WTC11 (cell line): ENCODE measurements at regions not wholly inside any gene's neighbourhood (a gene's known extent, or its start where the extent isn't known, plus 50 kb on each side); places are given as distances from the start of the nearest gene placed in this dataset.

ENCODE experiments used
- ATAC-seq: fragments of 200-7000 bp; cut with Tn5 transposase; 2 replicates; pipeline ENCODE4 v1.10.0; 2021; ENCODE audit warnings: mild to moderate bottlenecking, moderate library complexity
- CTCF ChIA-PET: fragments of 300-600 bp; sonication (Branson Sonifier 250); formaldehyde crosslinking; loops from one replicate; lab custom pipeline; 2021; ENCODE audit warnings: antibody characterized with exemption; lab: Charles Lee
- POLR2A ChIA-PET: fragments of 350-600 bp; sonication (Branson Sonifier 250); formaldehyde crosslinking; loops from one replicate; lab custom pipeline; 2021; ENCODE audit warnings: antibody characterized with exemption; lab: Charles Lee
- DNase-seq: peaks from one replicate; pipeline ENCODE4 v3.0.0; 2021; ENCODE audit warnings: low spot score
- H3K27ac Mint-ChIP-seq: 2 replicates; pipeline ENCODE4 v1.8.0; 2021; ENCODE audit warnings: mixed read lengths
- H3K27me3 Mint-ChIP-seq: 2 replicates; pipeline ENCODE4 v1.8.0; 2021; ENCODE audit warnings: low read depth, mild to moderate bottlenecking, moderate library complexity, mixed read lengths
- H3K36me3 Mint-ChIP-seq: 2 replicates; pipeline ENCODE4 v1.8.0; 2021; ENCODE audit warnings: mixed read lengths
- H3K4me1 Mint-ChIP-seq: 2 replicates; pipeline ENCODE4 v1.8.0; 2022; ENCODE audit warnings: mixed read lengths
- H3K4me3 Mint-ChIP-seq: 2 replicates; pipeline ENCODE4 v1.8.0; 2021; ENCODE audit warnings: mild to moderate bottlenecking, moderate library complexity, mixed read lengths
- H3K9me3 Mint-ChIP-seq: 2 replicates; pipeline ENCODE4 v1.8.0; 2021; ENCODE audit warnings: mixed read lengths
- AR ChIP-seq: fragments of 250-450 bp; sonication (Bioruptor Pico); IDR thresholded peaks from 2 replicates; pipeline ENCODE4 v1.9.0; 2021; ENCODE audit warnings: mild to moderate bottlenecking
- ARID4B ChIP-seq: sonication (generic); formaldehyde crosslinking; IDR thresholded peaks from 2 replicates; pipeline ENCODE4 v1.8.0; 2023; ENCODE audit warnings: missing genetic modification reagents, mild to moderate bottlenecking, borderline replicate concordance
- CREM ChIP-seq: sonication (generic); formaldehyde crosslinking; IDR thresholded peaks from 2 replicates; pipeline ENCODE4 v1.8.1; 2022; ENCODE audit warnings: mild to moderate bottlenecking, missing genetic modification reagents, moderate library complexity
- ERG ChIP-seq: fragments of 250-450 bp; sonication (Bioruptor Pico); IDR thresholded peaks from 2 replicates; pipeline ENCODE4 v1.8.0; 2021; ENCODE audit warnings: mild to moderate bottlenecking
- FOXP4 ChIP-seq: sonication (generic); formaldehyde crosslinking; IDR thresholded peaks from 2 replicates; pipeline ENCODE4 v1.8.0; 2022; ENCODE audit warnings: mild to moderate bottlenecking, missing genetic modification reagents
- GABPB1 ChIP-seq: sonication (generic); formaldehyde crosslinking; IDR thresholded peaks from 2 replicates; pipeline ENCODE4 v1.8.1; 2023; ENCODE audit warnings: mild to moderate bottlenecking, missing genetic modification reagents
- GRHL2 ChIP-seq: fragments of 250-450 bp; sonication (Bioruptor Pico); IDR thresholded peaks from 2 replicates; pipeline ENCODE4 v1.8.0; 2022; ENCODE audit warnings: mild to moderate bottlenecking, moderate library complexity; ENCODE audit not compliant: insufficient replicate concordance, severe bottlenecking
- JUN ChIP-seq: sonication (generic); formaldehyde crosslinking; IDR thresholded peaks from 2 replicates; pipeline ENCODE4 v1.8.0; 2023; ENCODE audit warnings: mild to moderate bottlenecking, missing genetic modification reagents
- RORB ChIP-seq: fragments of 250-450 bp; sonication (Bioruptor Pico); IDR thresholded peaks from 2 replicates; pipeline ENCODE4 v1.9.0; 2021; ENCODE audit warnings: mild to moderate bottlenecking
- SOX15 ChIP-seq: fragments of 250-450 bp; sonication (Bioruptor Pico); IDR thresholded peaks from 2 replicates; pipeline ENCODE4 v1.9.0; 2021; ENCODE audit warnings: mild to moderate bottlenecking
- TEAD1 ChIP-seq: sonication (generic); formaldehyde crosslinking; IDR thresholded peaks from 2 replicates; pipeline ENCODE4 v1.8.0; 2022; ENCODE audit warnings: mild to moderate bottlenecking, missing genetic modification reagents
- USF2 ChIP-seq: sonication (generic); formaldehyde crosslinking; IDR thresholded peaks from 2 replicates; pipeline ENCODE4 v1.8.1; 2023; ENCODE audit warnings: mild to moderate bottlenecking, missing genetic modification reagents, moderate library complexity
- ZNF138 ChIP-seq: sonication (generic); formaldehyde crosslinking; conservative IDR thresholded peaks from 2 replicates; pipeline ENCODE4 v1.8.1; 2022; ENCODE audit warnings: mild to moderate bottlenecking, moderate library complexity, missing genetic modification reagents
- ZNF219 ChIP-seq: sonication (generic); formaldehyde crosslinking; IDR thresholded peaks from 2 replicates; pipeline ENCODE4 v1.8.0; 2023; ENCODE audit warnings: missing genetic modification reagents, mild to moderate bottlenecking, borderline replicate concordance
- ZNF232 ChIP-seq: sonication (generic); formaldehyde crosslinking; IDR thresholded peaks from 2 replicates; pipeline ENCODE4 v1.8.0; 2022; ENCODE audit warnings: mild to moderate bottlenecking, missing genetic modification reagents
- ZNF423 ChIP-seq: fragments of 250-450 bp; sonication (Bioruptor Pico); IDR thresholded peaks from 2 replicates; pipeline ENCODE4 v2.1.2; 2022; ENCODE audit warnings: mild to moderate bottlenecking, moderate library complexity
- ZNF512 ChIP-seq: sonication (generic); formaldehyde crosslinking; IDR thresholded peaks from 2 replicates; pipeline ENCODE4 v1.8.1; 2022; ENCODE audit warnings: missing genetic modification reagents, borderline replicate concordance

- no peak for DNase-seq
- H3K27ac Mint-ChIP-seq = no peak overlapping the region
- ChIA-PET POLR2A (no interaction called here), CTCF (no interaction called here)
- no peaks in the 10 kb centered on the region; the same call in 1 of the 2 replicates for H3K27me3 Mint-ChIP-seq
- H3K4me3 Mint-ChIP-seq = no peak overlapping the region
- H3K9me3 Mint-ChIP-seq = peaks cover 12% of the 10 kb centered on the region
- H3K4me1 Mint-ChIP-seq = no peaks in the 10 kb centered on the region
- H3K36me3 Mint-ChIP-seq = peaks cover 3% of the 10 kb centered on the region; the same call in 1 of the 2 replicates
- 0 out of 2 replicates have a peak, but pooled peaks have one; percentile 15 for TF ChIP-seq USF2 (CRISPR knock-in tag)
- TF ChIP-seq SOX15 (CRISPR knock-in tag) = no peak
- no peak for TF ChIP-seq FOXP4 (CRISPR knock-in tag)
- TF ChIP-seq ZNF219 = no peak
- TF ChIP-seq, all 79 proteins: peak for 1
- no peak for ATAC-seq
Measured at GRCh38 chr11:12617632-12618031, 56.6 kb upstream of the TEAD1 start.

- ATAC-seq (no peak), DNase-seq (no peak)
- Mint-ChIP-seq H3K4me3 (no peak overlapping the region), H3K9me3 (peaks cover 15% of the 10 kb centered on the region), H3K36me3 (peaks cover 12% of the 10 kb centered on the region; the same call in 1 of the 2 replicates), H3K27me3 (no peaks in the 10 kb centered on the region; the same call in 1 of the 2 replicates), H3K4me1 (no peaks in the 10 kb centered on the region), H3K27ac (no peak overlapping the region)
- no peak for TF ChIP-seq ERG (CRISPR knock-in tag)
- TF ChIP-seq TEAD1 (CRISPR knock-in tag) = no peak
- no peak for TF ChIP-seq ZNF423
- TF ChIP-seq GRHL2 (CRISPR knock-in tag) = no peak
- no peak for TF ChIP-seq GABPB1 (CRISPR knock-in tag)
- no peak for TF ChIP-seq ZNF138 (CRISPR knock-in tag)
- TF ChIP-seq ARID4B (CRISPR knock-in tag) = no peak
- no peak for TF ChIP-seq RORB (CRISPR knock-in tag)
- no peak for TF ChIP-seq ZNF232 (CRISPR knock-in tag)
- TF ChIP-seq CREM (CRISPR knock-in tag) = no peak
- TF ChIP-seq JUN = no peak
- TF ChIP-seq AR (CRISPR knock-in tag) = no peak
- TF ChIP-seq ZNF512 (CRISPR knock-in tag) = no peak
- ChIA-PET POLR2A (no interaction called here), CTCF (interaction anchor here (0.9 kb wide), 1 partner anchor 9 kb away, joined by 3 read pairs; no protein-coding TSS in a partner anchor)
Measured at GRCh38 chr11:12618743-12619540, 55.3 kb upstream of the TEAD1 start.
